A204.1 (cell line): ENCODE measurements at regions not wholly inside any gene's neighbourhood (a gene's known extent, or its start where the extent isn't known, plus 50 kb on each side); places are given as distances from the start of the nearest gene placed in this dataset.
"Not testable (repeated sequence)": the region's sequence is repeated elsewhere in the genome, so short reads cannot be mapped to it uniquely, and the experiment has no call there.

ENCODE experiments used
- FAIRE-seq: peaks from 2 replicates; lab custom pipeline; 2012; peaks lifted over from hg19 to GRCh38; lab: Jason Lieb, UNC

- no peak for FAIRE-seq
These were observed 263.9 kb downstream of the NXPE2 start for GRCh38 chr11:114942207-114942606.

- no peak for FAIRE-seq
These were observed 271.5 kb downstream of the NXPE2 start for GRCh38 chr11:114949614-114950351.

- FAIRE-seq, result no peak
These were observed 274.7 kb downstream of the NXPE2 start for GRCh38 chr11:114953039-114953438.

GRCh38 chr11:114955923-114956322 is 277.6 kb downstream of the NXPE2 start:
- no peak for FAIRE-seq

- FAIRE-seq, result no peak
These were observed 278.2 kb downstream of the NXPE2 start for GRCh38 chr11:114956566-114956965.

- FAIRE-seq, result no peak
These were observed 281.7 kb downstream of the NXPE2 start for GRCh38 chr11:114959953-114960505.

- FAIRE-seq, result not testable (repeated sequence)
These were observed 282.5 kb downstream of the NXPE2 start for GRCh38 chr11:114960819-114961218.

GRCh38 chr11:114964676-114965214 is 286.4 kb downstream of the NXPE2 start:
- no peak for FAIRE-seq

- FAIRE-seq, result no peak
These were observed 292.8 kb downstream of the NXPE2 start for GRCh38 chr11:114970927-114971645.

GRCh38 chr11:114972105-114972504 is 293.8 kb downstream of the NXPE2 start:
- no peak for FAIRE-seq

GRCh38 chr11:114977651-114978050 is 299.3 kb downstream of the NXPE2 start:
- no peak for FAIRE-seq

- no peak for FAIRE-seq
These were observed 303.8 kb downstream of the NXPE2 start for GRCh38 chr11:114982141-114982540.

GRCh38 chr11:114984611-114985163 is 306.4 kb downstream of the NXPE2 start:
- no peak for FAIRE-seq

GRCh38 chr11:114986365-114986764 is 308.0 kb downstream of the NXPE2 start:
- no peak for FAIRE-seq

- no peak for FAIRE-seq
These were observed 308.9 kb downstream of the NXPE2 start for GRCh38 chr11:114987186-114987760.

GRCh38 chr11:114988644-114989043 is 310.3 kb downstream of the NXPE2 start:
- FAIRE-seq, result no peak

- no peak for FAIRE-seq
These were observed 311.2 kb downstream of the NXPE2 start for GRCh38 chr11:114989536-114989935.

- FAIRE-seq, result no peak
These were observed 327.3 kb downstream of the NXPE2 start for GRCh38 chr11:115005663-115006062.

- no peak for FAIRE-seq
These were observed 329.5 kb downstream of the NXPE2 start for GRCh38 chr11:115007851-115008250.

GRCh38 chr11:115008799-115009198 is 330.5 kb downstream of the NXPE2 start:
- FAIRE-seq, result no peak

- no peak for FAIRE-seq
These were observed 339.2 kb downstream of the NXPE2 start for GRCh38 chr11:115017529-115017928.

GRCh38 chr11:115030166-115030565 is 351.8 kb downstream of the NXPE2 start:
- no peak for FAIRE-seq
